T-cell (primary cell): ENCODE measurements at regions not wholly inside any gene's neighbourhood (a gene's known extent, or its start where the extent isn't known, plus 50 kb on each side); places are given as distances from the start of the nearest gene placed in this dataset.

Experiments
- ATAC-seq, 4 experiments: fragments of 200-7000 bp in 3 of 4; fragments of 150-1000 bp in 1 of 4; cut with Tn5 transposase; replicated peaks in 1 of 4; 1 replicate in 3 of 4; 2 replicates in 1 of 4; pipeline ENCODE4 v1.10.0; 2021; ENCODE audit warnings: moderate library complexity in 3 of 4, mild to moderate bottlenecking in 2 of 4, moderate number of reproducible peaks in 1 of 4
- CTCF ChIA-PET, 2 donors: fragments of 300-600 bp; sonication (Branson Sonifier 250); formaldehyde crosslinking; loops; one replicate each; lab custom pipeline; 2022; ENCODE audit warnings: antibody characterized with exemption in 2 of 2; lab: Charles Lee
- POLR2A ChIA-PET, 2 donors: fragments of 300-600 bp; sonication (Branson Sonifier 250); formaldehyde crosslinking; loops; one replicate each; lab custom pipeline; 2022; ENCODE audit warnings: antibody characterized with exemption in 2 of 2; lab: Charles Lee
- DNase-seq, 35 experiments: peaks; one replicate each; pipeline versions ENCODE4 v3.0.0 to v3.0.0-alpha.2; 2013 to 2023
- H3K27ac ChIP-seq: one replicate; pipeline ENCODE4 v1.5.1; 2013; ENCODE audit warnings: low read length
- H3K27me3 ChIP-seq, 2 experiments: replicated peaks in 1 of 2; 1 replicate in 1 of 2; 2 replicates in 1 of 2; pipeline versions ENCODE4 v1.6.1 to v1.7.0; 2013; ENCODE audit warnings: low read length in 1 of 2, mixed read lengths in 1 of 2; ENCODE audit not compliant: control insufficient read depth in 2 of 2, insufficient read depth in 2 of 2; ENCODE audit errors: extremely low read depth in 1 of 2
- H3K36me3 ChIP-seq, 2 donors: 1 replicate in 1 of 2; 2 replicates in 1 of 2; pipeline versions ENCODE4 v1.6.1 to v1.7.0; 2013; ENCODE audit warnings: low read length in 1 of 2; ENCODE audit not compliant: control insufficient read depth in 2 of 2, insufficient read depth in 1 of 2; ENCODE audit errors: extremely low read depth in 1 of 2
- H3K4me1 ChIP-seq, 2 experiments: 1 replicate in 1 of 2; 2 replicates in 1 of 2; pipeline versions ENCODE4 v1.6.1 to v1.7.0; 2013; ENCODE audit warnings: low read length in 2 of 2, mixed read lengths in 1 of 2; ENCODE audit not compliant: insufficient read depth in 2 of 2, control insufficient read depth in 1 of 2; ENCODE audit errors: extremely low read depth in 1 of 2
- H3K4me3 ChIP-seq, 2 donors: 1 replicate in 1 of 2; 2 replicates in 1 of 2; pipeline versions ENCODE4 v1.5.1 to v1.7.0; 2013; ENCODE audit warnings: mild to moderate bottlenecking in 2 of 2, low read length in 1 of 2, moderate library complexity in 1 of 2; ENCODE audit not compliant: control insufficient read depth in 1 of 2; ENCODE audit errors: extremely low read depth in 1 of 2
- H3K9me3 ChIP-seq: 2 replicates; pipeline ENCODE4 v1.7.0; 2013
- H3K27ac Mint-ChIP-seq, 2 donors: one replicate each; pipeline ENCODE4 v1.8.0; 2020 to 2021; ENCODE audit warnings: mild to moderate bottlenecking in 2 of 2, mixed read lengths in 2 of 2
- H3K27me3 Mint-ChIP-seq, 2 donors: one replicate each; pipeline ENCODE4 v1.8.0; 2021 to 2022; ENCODE audit warnings: mixed read lengths in 2 of 2
- H3K36me3 Mint-ChIP-seq: one replicate; pipeline ENCODE4 v1.8.0; 2021; ENCODE audit warnings: mixed read lengths
- H3K4me1 Mint-ChIP-seq, 3 donors: one replicate each; pipeline ENCODE4 v1.8.0; 2020 to 2022; ENCODE audit warnings: mixed read lengths in 3 of 3, mild to moderate bottlenecking in 1 of 3
- H3K4me3 Mint-ChIP-seq, 3 donors: one replicate each; pipeline ENCODE4 v1.8.0; 2020 to 2022; ENCODE audit warnings: mild to moderate bottlenecking in 3 of 3, mixed read lengths in 3 of 3, moderate library complexity in 3 of 3
- H3K9me3 Mint-ChIP-seq, 3 donors: one replicate each; pipeline ENCODE4 v1.8.0; 2020 to 2022; ENCODE audit warnings: mixed read lengths in 3 of 3
- WGBS: methylation state at CpG from one replicate; pipeline ENCODE4 v1.1.5; 2013; ENCODE audit warnings: missing lambda C conversion rate; ENCODE audit not compliant: insufficient coverage; 5-methylcytosine and 5-hydroxymethylcytosine counted together

DNA sequence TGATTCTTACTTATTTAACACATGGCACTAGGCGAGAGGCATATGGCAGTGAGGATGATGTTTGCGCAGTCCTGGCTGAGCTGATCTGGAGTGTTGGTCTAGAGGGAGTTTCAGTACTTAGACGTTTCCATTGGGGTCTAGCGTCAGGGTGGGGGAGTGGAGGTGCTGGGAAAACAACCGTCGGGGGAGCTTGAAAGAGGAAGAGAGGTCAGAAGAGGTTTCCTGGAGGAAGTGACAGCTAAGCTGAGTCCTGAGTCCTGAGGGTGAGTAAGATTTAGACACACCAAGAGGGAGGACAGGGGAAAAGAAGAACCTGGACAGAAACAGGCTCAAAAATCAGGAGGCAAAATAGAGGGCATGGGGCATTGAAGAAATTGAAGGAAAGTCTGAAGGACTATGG is 81.4 kb downstream of the ALOX5AP start:
- CTCF ChIA-PET: no interaction called here
- POLR2A ChIA-PET: no interaction called here

DNA sequence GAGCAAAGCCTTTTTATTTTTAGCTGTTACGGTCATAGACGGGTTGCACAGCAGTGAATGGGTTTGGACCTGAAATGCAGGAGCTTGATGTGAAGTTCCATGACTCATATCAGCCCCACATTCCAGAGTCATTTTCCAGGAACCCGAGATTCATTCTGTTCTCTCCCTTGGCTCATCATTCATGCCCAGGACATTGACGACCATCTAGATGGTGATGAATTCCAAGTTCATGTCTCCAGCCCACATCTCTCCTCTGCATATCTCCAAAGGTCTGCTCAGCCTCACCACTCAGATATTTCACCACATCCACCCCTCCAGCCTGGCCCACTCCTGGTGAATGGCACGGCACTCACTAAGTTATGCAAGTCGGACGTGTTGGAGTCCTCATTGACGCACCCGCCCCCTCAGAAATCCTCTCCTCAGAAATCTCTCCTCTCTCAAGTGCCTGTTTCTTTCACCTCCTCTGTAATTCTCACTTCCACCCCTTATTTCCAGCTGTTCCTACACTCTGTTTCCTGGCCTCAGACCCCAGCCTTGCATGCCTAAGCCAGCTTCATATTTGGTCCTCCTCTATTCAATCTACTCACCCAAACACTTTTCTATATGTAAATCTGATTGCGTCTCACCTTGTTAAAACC is 83.1 kb downstream of the ALOX5AP start:
- CTCF ChIA-PET: interaction anchor here in 1 of 2 donors (1.1 kb wide), 1 partner anchor 15 kb away, joined by 3 read pairs; no protein-coding TSS in a partner anchor
- 87% methylated on average over 8 of the region's 10 CpGs for WGBS

More for the DNA sequence above, 81.4 kb downstream of the ALOX5AP start:
- Mint-ChIP-seq H3K4me1 (no peaks in the 10 kb centered on the region), H3K4me3 (no peak overlapping the region), H3K36me3 (no peaks in the 10 kb centered on the region), H3K27ac (no peak overlapping the region), H3K9me3 (no peaks in the 10 kb centered on the region), H3K27me3 (peaks cover 9 to 16% of the 10 kb centered on the region in 2 donors)
- no peak overlapping the region for H3K27ac ChIP-seq
- ATAC-seq (no peak), DNase-seq (no peak)
- H3K36me3 ChIP-seq: no peaks in the 10 kb centered on the region
- H3K4me3 ChIP-seq: no peak overlapping the region
- peaks cover 0 to 8% of the 10 kb centered on the region in 2 experiments for H3K27me3 ChIP-seq
- H3K4me1 ChIP-seq: no peaks in the 10 kb centered on the region
- WGBS: 30% methylated on average over 5 of the region's 6 CpGs
- no peaks in the 10 kb centered on the region for H3K9me3 ChIP-seq

GRCh38 chr13:30819136-30819888 is 84.0 kb downstream of the ALOX5AP start:
- CTCF ChIA-PET: interaction anchor here in 1 of 2 donors (1.1 kb wide), 1 partner anchor 16 kb away, joined by 3 read pairs; no protein-coding TSS in a partner anchor
- no peaks in the 10 kb centered on the region for H3K9me3 ChIP-seq
- peaks cover 9 to 23% of the 10 kb centered on the region in 2 donors for H3K27me3 Mint-ChIP-seq
- ATAC-seq (no peak), DNase-seq (no peak)
- no peaks in the 10 kb centered on the region for H3K4me1 ChIP-seq
- no peak overlapping the region for H3K4me3 Mint-ChIP-seq
- no peaks in the 10 kb centered on the region for H3K4me1 Mint-ChIP-seq
- WGBS: 100% methylated on average over 2 of the region's 7 CpGs
- no peak overlapping the region for H3K27ac ChIP-seq
- peaks cover 0 to 8% of the 10 kb centered on the region in 2 experiments for H3K27me3 ChIP-seq
- no peaks in the 10 kb centered on the region for H3K36me3 Mint-ChIP-seq
- no peak overlapping the region for H3K27ac Mint-ChIP-seq
- no peaks in the 10 kb centered on the region for H3K9me3 Mint-ChIP-seq
- POLR2A ChIA-PET: no interaction called here
- H3K36me3 ChIP-seq: no peaks in the 10 kb centered on the region
- H3K4me3 ChIP-seq: no peak overlapping the region

More for the DNA sequence above, 83.1 kb downstream of the ALOX5AP start:
- no peaks in the 10 kb centered on the region for H3K9me3 ChIP-seq
- ATAC-seq: no peak
- H3K4me1 ChIP-seq: no peaks in the 10 kb centered on the region
- H3K36me3 Mint-ChIP-seq: no peaks in the 10 kb centered on the region
- peaks cover 0 to 8% of the 10 kb centered on the region in 2 experiments for H3K27me3 ChIP-seq
- no peak overlapping the region for H3K4me3 Mint-ChIP-seq
- H3K27me3 Mint-ChIP-seq: peaks cover 9 to 22% of the 10 kb centered on the region in 2 donors
- no peak overlapping the region for H3K27ac ChIP-seq
- DNase-seq: no peak
- H3K27ac Mint-ChIP-seq: no peak overlapping the region
- no peaks in the 10 kb centered on the region for H3K4me1 Mint-ChIP-seq
- no peaks in the 10 kb centered on the region for H3K9me3 Mint-ChIP-seq
- no peaks in the 10 kb centered on the region for H3K36me3 ChIP-seq
- POLR2A ChIA-PET: no interaction called here
- no peak overlapping the region for H3K4me3 ChIP-seq

GRCh38 chr13:30821421-30821820 is 84.7 kb upstream of the MEDAG start:
- Mint-ChIP-seq H3K4me1 (no peaks in the 10 kb centered on the region), H3K4me3 (no peak overlapping the region), H3K27me3 (peaks cover 9 to 28% of the 10 kb centered on the region in 2 donors), H3K27ac (no peak overlapping the region), H3K9me3 (no peaks in the 10 kb centered on the region), H3K36me3 (no peaks in the 10 kb centered on the region)
- 80% methylated on average over 1 of the region's 2 CpGs for WGBS
- Histone ChIP-seq H3K27me3 (peaks cover 0 to 11% of the 10 kb centered on the region in 2 experiments), H3K9me3 (no peaks in the 10 kb centered on the region), H3K4me1 (no peaks in the 10 kb centered on the region), H3K36me3 (no peaks in the 10 kb centered on the region), H3K27ac (no peak overlapping the region), H3K4me3 (no peak overlapping the region)
- ATAC-seq: no peak
- no peak for DNase-seq
- POLR2A ChIA-PET: no interaction called here
- CTCF ChIA-PET: no interaction called here

DNA sequence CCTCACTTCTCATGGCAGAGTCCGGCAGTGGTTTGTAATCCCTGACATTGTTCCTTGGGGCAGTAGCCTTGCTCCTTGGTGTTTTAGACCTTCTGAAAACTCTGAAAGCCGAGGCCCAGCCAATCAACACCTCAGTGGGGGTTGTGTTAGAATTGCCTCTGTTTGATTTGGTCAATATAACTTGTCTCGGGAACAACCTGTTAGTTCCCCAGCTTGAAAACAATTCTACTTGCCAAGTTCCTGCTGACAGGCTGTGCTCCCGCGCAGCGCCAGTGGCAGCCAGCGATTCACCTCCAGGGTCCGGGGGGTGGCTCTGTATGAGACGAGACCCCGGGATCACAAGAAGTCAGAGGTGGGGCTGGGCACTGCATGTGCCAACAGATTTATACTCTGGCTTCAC is 81.4 kb upstream of the MEDAG start:
- H3K9me3 Mint-ChIP-seq: no peaks in the 10 kb centered on the region
- no peak overlapping the region for H3K27ac ChIP-seq
- H3K4me1 Mint-ChIP-seq: no peaks in the 10 kb centered on the region
- no peak overlapping the region for H3K4me3 ChIP-seq
- ChIA-PET POLR2A (no interaction called here), CTCF (no interaction called here)
- WGBS: 44% methylated on average over 8 of the region's 10 CpGs
- peaks cover 0 to 12% of the 10 kb centered on the region in 2 donors for H3K27me3 Mint-ChIP-seq
- H3K27me3 ChIP-seq: peaks cover 0 to 9% of the 10 kb centered on the region in 2 experiments
- H3K36me3 ChIP-seq: no peaks in the 10 kb centered on the region
- H3K4me3 Mint-ChIP-seq: no peak overlapping the region
- ATAC-seq: no peak
- H3K4me1 ChIP-seq: no peaks in the 10 kb centered on the region
- no peak overlapping the region for H3K27ac Mint-ChIP-seq
- H3K36me3 Mint-ChIP-seq: no peaks in the 10 kb centered on the region
- no peak for DNase-seq
- H3K9me3 ChIP-seq: no peaks in the 10 kb centered on the region

DNA sequence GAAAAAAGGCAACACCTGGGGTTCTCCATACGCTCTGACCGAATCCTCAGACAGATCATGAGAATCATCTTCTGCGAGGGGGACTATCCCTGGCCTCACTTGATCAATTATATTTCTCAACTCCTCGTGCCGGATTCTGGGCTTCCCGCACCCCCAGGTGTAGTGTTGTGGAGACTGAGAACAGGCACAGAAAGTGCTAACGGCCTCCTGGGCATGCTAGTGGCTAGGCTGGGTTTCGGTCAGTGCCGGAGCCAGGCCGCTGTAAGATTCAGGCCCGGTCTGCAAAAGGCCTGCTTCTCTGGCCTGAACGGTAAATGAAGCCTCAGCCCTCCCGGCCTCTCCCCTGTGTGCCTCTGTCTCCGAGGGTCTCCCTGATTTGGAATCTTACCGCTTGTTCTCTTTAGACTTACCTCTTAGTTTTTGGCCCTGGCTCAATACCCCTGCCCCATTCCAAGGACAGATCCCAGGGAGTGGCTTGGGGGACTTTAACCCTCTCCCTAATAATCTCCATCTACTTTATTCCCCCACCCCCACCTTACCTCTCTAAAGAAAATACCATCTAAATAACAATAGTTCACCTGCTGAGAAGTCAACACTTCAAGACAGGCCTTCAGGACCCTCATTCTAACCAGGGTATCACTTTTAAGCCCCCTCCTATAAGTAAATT is 79.0 kb upstream of the MEDAG start:
- H3K4me1 ChIP-seq: no peaks in the 10 kb centered on the region
- ChIA-PET CTCF (no interaction called here), POLR2A (interaction anchor here in 1 of 2 donors (0.6 kb wide), 1 partner anchor 357 kb away, joined by 3 read pairs; no protein-coding TSS in a partner anchor)
- H3K27me3 ChIP-seq: peaks cover 0 to 12% of the 10 kb centered on the region in 2 experiments
- Mint-ChIP-seq H3K27me3 (peaks cover 2 to 11% of the 10 kb centered on the region in 2 donors), H3K27ac (no peak overlapping the region), H3K4me1 (no peaks in the 10 kb centered on the region), H3K36me3 (no peaks in the 10 kb centered on the region), H3K4me3 (no peak overlapping the region), H3K9me3 (no peaks in the 10 kb centered on the region)
- DNase-seq (no peak), ATAC-seq (no peak)
- H3K27ac ChIP-seq: no peak overlapping the region
- 93% methylated on average over 11 of the region's 15 CpGs for WGBS
- H3K36me3 ChIP-seq: no peaks in the 10 kb centered on the region
- H3K4me3 ChIP-seq: no peak overlapping the region
- H3K9me3 ChIP-seq: no peaks in the 10 kb centered on the region
